ENCODE measurements at regions not wholly inside any gene's neighbourhood (a gene's known extent, or its start where the extent isn't known, plus 50 kb on each side); places are given as distances from the start of the nearest gene placed in this dataset.

- Histone ChIP-seq H3K4me3 (ENCODE audit: extremely low read depth in 1 of 4, insufficient read depth in 2 of 4, low read depth in 3 of 4, low read length in 4 of 4) (no peak overlapping the region), H4K91ac (replicated peaks; ENCODE audit: insufficient read length, low read length) (no peak overlapping the region), H3K4me1 (replicated peaks in 1 of 4; ENCODE audit: control insufficient read depth in 3 of 4, insufficient read depth in 4 of 4, low read length in 3 of 4) (no peaks in the 10 kb centered on the region), H3K27me3 (replicated peaks in 1 of 4; ENCODE audit: control insufficient read depth in 3 of 4, extremely low read depth in 1 of 4, insufficient read depth in 3 of 4, low read length in 3 of 4) (no peaks in the 10 kb centered on the region), H2BK5ac (ENCODE audit: low read depth, low read length) (no peak overlapping the region), H4K8ac (ENCODE audit: extremely low read depth, insufficient read depth, low read length) (no peak overlapping the region), H2BK15ac (ENCODE audit: low read length) (no peak overlapping the region), H3K23ac (ENCODE audit: insufficient read length) (no peak overlapping the region), H3K27ac (ENCODE audit: low read depth, low read length) (no peak overlapping the region), H4K5ac (ENCODE audit: insufficient read length, low read depth, low read length) (no peak overlapping the region), H3K79me2 (ENCODE audit: control insufficient read depth in 1 of 2, insufficient read depth in 2 of 2, low read length in 2 of 2) (no peaks in the 10 kb centered on the region), H3K36me3 (ENCODE audit: control insufficient read depth in 2 of 4, insufficient read depth in 4 of 4, low read length in 3 of 4) (no peaks in the 10 kb centered on the region), H2BK120ac (replicated peaks; ENCODE audit: low read depth, low read length) (no peak overlapping the region), H2AFZ (ENCODE audit: low read length) (no peak overlapping the region), H4K20me1 (replicated peaks in 1 of 2; ENCODE audit: control insufficient read depth in 1 of 2, insufficient read depth in 2 of 2, low read length in 2 of 2) (no peaks in the 10 kb centered on the region), H3K56ac (replicated peaks; ENCODE audit: insufficient read length, low read depth, low read length) (no peak overlapping the region), H3K4me2 (ENCODE audit: insufficient read depth in 1 of 2, low read depth in 2 of 2, low read length in 2 of 2) (no peak overlapping the region), H2BK12ac (ENCODE audit: low read depth, low read length) (no peak overlapping the region; the same call in 1 of the 2 replicates), H3K23me2 (ENCODE audit: low read depth, low read length) (no peaks in the 10 kb centered on the region), H3K4ac (replicated peaks; ENCODE audit: insufficient read length, low read depth, low read length) (no peak overlapping the region), H3K18ac (ENCODE audit: extremely low read depth, low read length) (no peak overlapping the region), H3K9ac (replicated peaks in 1 of 4; ENCODE audit: extremely low read depth in 1 of 4, low read depth in 3 of 4, low read length in 3 of 4) (no peak overlapping the region), H3K14ac (ENCODE audit: insufficient read length) (no peak overlapping the region), H3K79me1 (ENCODE audit: low read depth, low read length) (no peaks in the 10 kb centered on the region), H2AK5ac (ENCODE audit: low read depth, low read length) (no peak overlapping the region), H2BK20ac (ENCODE audit: low read length) (no peak overlapping the region), H3K9me3 (ENCODE audit: insufficient read depth in 2 of 2, low read depth in 1 of 2, low read length in 1 of 2) (no peaks in the 10 kb centered on the region)
- WGBS, 2 experiments (ENCODE audit: extremely low coverage in 1 of 2, insufficient coverage in 1 of 2, insufficient read length in 1 of 2, insufficient replicate concordance in 2 of 2, low coverage in 1 of 2, low lambda C conversion rate in 2 of 2, missing lambda C conversion rate in 1 of 2): 85% methylated on average over 6 of the region's 7 CpGs; no CpG with 5 or more reads in 1 of the 2 experiments
- ChIA-PET POLR2A (ENCODE audit: partially characterized antibody) (interaction anchor here (1.1 kb wide), 1 partner anchor 15 kb away, joined by 3 read pairs; no protein-coding TSS in a partner anchor), CTCF (ENCODE audit: partially characterized antibody) (interaction anchor here (0.6 to 1.2 kb wide), 4 partner anchors 12 to 171 kb away, joined by 3 read pairs; no protein-coding TSS in a partner anchor)
- DNase-seq (ENCODE audit: low read depth in 1 of 2, low spot score in 2 of 2) (no peak), FAIRE-seq (no peak)
- TF ChIP-seq ASH2L (IDR thresholded peaks at IDR 0.05; ENCODE audit: low read length): no peak
- no peak for TF ChIP-seq GABPA (IDR thresholded peaks at IDR 0.05; ENCODE audit: borderline replicate concordance, insufficient read depth, low read length)
Measured at GRCh38 chr4:184331268-184331995, 113.8 kb upstream of the ENPP6 start.
